ENCODE measurements at regions not wholly inside any gene's neighbourhood (a gene's known extent, or its start where the extent isn't known, plus 50 kb on each side); places are given as distances from the start of the nearest gene placed in this dataset.

- TF ChIP-seq POLR2A (IDR thresholded peaks at IDR 0.05) (no peak), CTCF (IDR thresholded peaks at IDR 0.05) (no peak)
Observed at GRCh38 chr2:37746883-37747282, 75.4 kb upstream of the CDC42EP3 start.
